Breast epithelium (tissue), 3 donors: ENCODE measurements at regions not wholly inside any gene's neighbourhood (a gene's known extent, or its start where the extent isn't known, plus 50 kb on each side); places are given as distances from the start of the nearest gene placed in this dataset.

Experiments used
- CTCF ChIP-seq, 3 donors: fragments of 450-650 bp; IDR thresholded peaks; one replicate each; pipeline ENCODE4 v1.5.1; 2016 to 2017; ENCODE audit warnings: antibody characterized with exemption in 3 of 3, mild to moderate bottlenecking in 3 of 3, moderate library complexity in 3 of 3
- POLR2AphosphoS5 ChIP-seq, 3 donors: sonication (generic); formaldehyde crosslinking; IDR thresholded peaks; one replicate each; pipeline ENCODE4 v1.6.1; 2017; ENCODE audit warnings: antibody characterized with exemption in 3 of 3

GRCh38 chr10:107561136-107561650 is 396.7 kb upstream of the SORCS1 start:
- no peak for TF ChIP-seq CTCF (IDR thresholded peaks at IDR 0.05)
- TF ChIP-seq POLR2AphosphoS5 (IDR thresholded peaks at IDR 0.05) = no peak
